ENCODE measurements at regions not wholly inside any gene's neighbourhood (a gene's known extent, or its start where the extent isn't known, plus 50 kb on each side); places are given as distances from the start of the nearest gene placed in this dataset.

DNA sequence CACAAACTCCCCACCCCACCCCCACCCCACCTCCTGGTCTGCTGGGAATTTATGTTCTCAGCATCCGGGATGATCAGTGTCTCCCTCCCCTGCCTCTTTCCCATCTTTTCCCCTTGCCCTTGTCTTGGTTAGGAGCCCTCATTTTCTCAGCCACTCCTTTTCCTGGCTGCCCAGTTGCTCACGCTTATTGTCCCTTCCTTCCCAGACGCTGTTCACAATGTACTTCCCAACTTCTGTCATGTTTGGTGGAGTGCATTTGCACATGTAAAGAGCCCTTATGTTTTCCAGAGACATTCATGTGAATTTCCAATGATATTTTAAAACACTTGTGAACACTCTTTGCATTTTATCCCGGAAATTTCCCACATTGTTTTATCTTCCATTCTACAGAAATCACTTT is 192.1 kb downstream of the RHOU start:
- TF ChIP-seq, protein P1, sequence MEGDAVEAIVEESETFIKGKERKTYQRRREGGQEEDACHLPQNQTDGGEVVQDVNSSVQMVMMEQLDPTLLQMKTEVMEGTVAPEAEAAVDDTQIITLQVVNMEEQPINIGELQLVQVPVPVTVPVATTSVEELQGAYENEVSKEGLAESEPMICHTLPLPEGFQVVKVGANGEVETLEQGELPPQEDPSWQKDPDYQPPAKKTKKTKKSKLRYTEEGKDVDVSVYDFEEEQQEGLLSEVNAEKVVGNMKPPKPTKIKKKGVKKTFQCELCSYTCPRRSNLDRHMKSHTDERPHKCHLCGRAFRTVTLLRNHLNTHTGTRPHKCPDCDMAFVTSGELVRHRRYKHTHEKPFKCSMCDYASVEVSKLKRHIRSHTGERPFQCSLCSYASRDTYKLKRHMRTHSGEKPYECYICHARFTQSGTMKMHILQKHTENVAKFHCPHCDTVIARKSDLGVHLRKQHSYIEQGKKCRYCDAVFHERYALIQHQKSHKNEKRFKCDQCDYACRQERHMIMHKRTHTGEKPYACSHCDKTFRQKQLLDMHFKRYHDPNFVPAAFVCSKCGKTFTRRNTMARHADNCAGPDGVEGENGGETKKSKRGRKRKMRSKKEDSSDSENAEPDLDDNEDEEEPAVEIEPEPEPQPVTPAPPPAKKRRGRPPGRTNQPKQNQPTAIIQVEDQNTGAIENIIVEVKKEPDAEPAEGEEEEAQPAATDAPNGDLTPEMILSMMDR (IDR thresholded peaks at IDR 0.05), result no peak
- no peak for TF ChIP-seq POLR2AphosphoS5 (IDR thresholded peaks at IDR 0.05)

All from upper lobe of left lung (tissue), 4 donors.